SK-N-SH treated with all-trans-retinoic acid at 6 μM for 48 hours (cell line): ENCODE measurements at regions not wholly inside any gene's neighbourhood (a gene's known extent, or its start where the extent isn't known, plus 50 kb on each side); places are given as distances from the start of the nearest gene placed in this dataset.

ENCODE experiments used
- TOX ChIP-seq: fragments of 250-450 bp; sonication (Bioruptor Pico); IDR thresholded peaks from 2 replicates; pipeline ENCODE4 v1.8.0; 2021; ENCODE audit warnings: mild to moderate bottlenecking, moderate library complexity, borderline replicate concordance
- ZFP3 ChIP-seq: fragments of 250-450 bp; sonication (Bioruptor Pico); IDR thresholded peaks from 2 replicates; pipeline ENCODE4 v1.5.0; 2020; ENCODE audit warnings: mild to moderate bottlenecking, moderate library complexity
- ZFP30 ChIP-seq: fragments of 450-650 bp; formaldehyde crosslinking; IDR thresholded peaks from 2 replicates; pipeline ENCODE4 v1.5.0; 2022; ENCODE audit warnings: mild to moderate bottlenecking, moderate library complexity
- ZNF70 ChIP-seq: fragments of 450-650 bp; formaldehyde crosslinking; IDR thresholded peaks from 2 replicates; pipeline ENCODE4 v1.5.0; 2020; ENCODE audit warnings: mild to moderate bottlenecking, moderate library complexity
- TF ChIP-seq, protein P1 (sequence below): fragments of 250-450 bp; sonication (Bioruptor Pico); IDR thresholded peaks from 2 replicates; pipeline ENCODE4 v1.8.0; 2020; ENCODE audit warnings: mild to moderate bottlenecking, moderate library complexity, borderline replicate concordance
- TF ChIP-seq, protein P2 (sequence below): fragments of 250-450 bp; sonication (Bioruptor Pico); IDR thresholded peaks from 2 replicates; pipeline ENCODE4 v1.5.1; 2021; ENCODE audit warnings: mild to moderate bottlenecking, moderate library complexity
- TF ChIP-seq, protein P3 (sequence below): fragments of 250-450 bp; sonication (Bioruptor Pico); IDR thresholded peaks from 2 replicates; pipeline ENCODE4 v1.5.1; 2020; ENCODE audit warnings: low read depth, mild to moderate bottlenecking, moderate library complexity

DNA sequence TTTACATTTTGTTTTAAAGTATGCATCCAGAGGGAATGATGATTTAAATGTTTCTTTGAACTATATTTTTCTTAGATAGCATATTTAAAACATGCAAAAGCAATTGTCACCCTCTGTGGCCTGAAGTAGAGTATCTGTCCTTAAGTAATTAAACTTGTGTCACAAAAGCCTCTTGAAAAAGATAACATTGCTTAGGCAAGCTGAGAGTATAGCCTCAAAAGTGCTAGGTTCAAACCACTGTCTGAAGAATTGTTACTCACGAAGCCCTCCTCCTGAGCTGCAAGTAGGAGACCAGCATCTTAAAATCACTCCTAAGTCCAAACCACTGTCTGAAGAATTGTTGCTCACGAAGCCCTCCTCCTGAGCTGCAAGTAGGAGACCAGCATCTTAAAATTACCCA is 378.0 kb upstream of the PRR16 start:
- TF ChIP-seq, protein P1, sequence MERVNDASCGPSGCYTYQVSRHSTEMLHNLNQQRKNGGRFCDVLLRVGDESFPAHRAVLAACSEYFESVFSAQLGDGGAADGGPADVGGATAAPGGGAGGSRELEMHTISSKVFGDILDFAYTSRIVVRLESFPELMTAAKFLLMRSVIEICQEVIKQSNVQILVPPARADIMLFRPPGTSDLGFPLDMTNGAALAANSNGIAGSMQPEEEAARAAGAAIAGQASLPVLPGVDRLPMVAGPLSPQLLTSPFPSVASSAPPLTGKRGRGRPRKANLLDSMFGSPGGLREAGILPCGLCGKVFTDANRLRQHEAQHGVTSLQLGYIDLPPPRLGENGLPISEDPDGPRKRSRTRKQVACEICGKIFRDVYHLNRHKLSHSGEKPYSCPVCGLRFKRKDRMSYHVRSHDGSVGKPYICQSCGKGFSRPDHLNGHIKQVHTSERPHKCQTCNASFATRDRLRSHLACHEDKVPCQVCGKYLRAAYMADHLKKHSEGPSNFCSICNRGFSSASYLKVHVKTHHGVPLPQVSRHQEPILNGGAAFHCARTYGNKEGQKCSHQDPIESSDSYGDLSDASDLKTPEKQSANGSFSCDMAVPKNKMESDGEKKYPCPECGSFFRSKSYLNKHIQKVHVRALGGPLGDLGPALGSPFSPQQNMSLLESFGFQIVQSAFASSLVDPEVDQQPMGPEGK (CRISPR knock-in tag), result no peak
- TF ChIP-seq ZNF70 (CRISPR knock-in tag), result no peak
- no peak for TF ChIP-seq TOX (CRISPR knock-in tag)
- TF ChIP-seq ZFP30 (CRISPR knock-in tag), result no peak
- no peak for TF ChIP-seq ZFP3 (CRISPR knock-in tag)
- TF ChIP-seq, protein P2, sequence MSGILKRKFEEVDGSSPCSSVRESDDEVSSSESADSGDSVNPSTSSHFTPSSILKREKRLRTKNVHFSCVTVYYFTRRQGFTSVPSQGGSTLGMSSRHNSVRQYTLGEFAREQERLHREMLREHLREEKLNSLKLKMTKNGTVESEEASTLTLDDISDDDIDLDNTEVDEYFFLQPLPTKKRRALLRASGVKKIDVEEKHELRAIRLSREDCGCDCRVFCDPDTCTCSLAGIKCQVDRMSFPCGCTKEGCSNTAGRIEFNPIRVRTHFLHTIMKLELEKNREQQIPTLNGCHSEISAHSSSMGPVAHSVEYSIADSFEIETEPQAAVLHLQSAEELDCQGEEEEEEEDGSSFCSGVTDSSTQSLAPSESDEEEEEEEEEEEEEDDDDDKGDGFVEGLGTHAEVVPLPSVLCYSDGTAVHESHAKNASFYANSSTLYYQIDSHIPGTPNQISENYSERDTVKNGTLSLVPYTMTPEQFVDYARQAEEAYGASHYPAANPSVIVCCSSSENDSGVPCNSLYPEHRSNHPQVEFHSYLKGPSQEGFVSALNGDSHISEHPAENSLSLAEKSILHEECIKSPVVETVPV (CRISPR knock-in tag), result no peak
- TF ChIP-seq, protein P3, sequence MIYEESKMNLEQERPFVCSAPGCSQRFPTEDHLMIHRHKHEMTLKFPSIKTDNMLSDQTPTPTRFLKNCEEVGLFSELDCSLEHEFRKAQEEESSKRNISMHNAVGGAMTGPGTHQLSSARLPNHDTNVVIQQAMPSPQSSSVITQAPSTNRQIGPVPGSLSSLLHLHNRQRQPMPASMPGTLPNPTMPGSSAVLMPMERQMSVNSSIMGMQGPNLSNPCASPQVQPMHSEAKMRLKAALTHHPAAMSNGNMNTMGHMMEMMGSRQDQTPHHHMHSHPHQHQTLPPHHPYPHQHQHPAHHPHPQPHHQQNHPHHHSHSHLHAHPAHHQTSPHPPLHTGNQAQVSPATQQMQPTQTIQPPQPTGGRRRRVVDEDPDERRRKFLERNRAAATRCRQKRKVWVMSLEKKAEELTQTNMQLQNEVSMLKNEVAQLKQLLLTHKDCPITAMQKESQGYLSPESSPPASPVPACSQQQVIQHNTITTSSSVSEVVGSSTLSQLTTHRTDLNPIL (CRISPR knock-in tag), result no peak
